ENCODE measurements at regions not wholly inside any gene's neighbourhood (a gene's known extent, or its start where the extent isn't known, plus 50 kb on each side); places are given as distances from the start of the nearest gene placed in this dataset.

DNA sequence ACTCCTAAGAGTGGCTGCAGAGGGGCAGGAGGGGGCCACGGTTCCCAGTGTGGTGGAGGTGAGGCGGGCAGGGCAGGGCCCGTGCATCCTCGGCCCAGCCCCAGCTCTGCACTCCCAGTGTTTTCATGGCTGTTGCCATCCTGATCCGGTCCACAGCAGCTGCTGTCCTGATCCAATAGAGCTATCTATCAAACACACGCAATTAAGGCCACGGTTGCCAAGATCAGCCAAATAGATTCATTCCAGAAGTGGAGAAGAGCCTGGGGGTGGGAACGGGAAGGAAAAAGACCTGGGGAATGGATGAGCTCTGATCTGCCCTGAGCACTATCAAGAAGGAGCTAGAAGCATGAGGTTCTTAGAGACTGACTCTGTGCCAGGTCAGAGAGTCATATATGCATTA is 160.9 kb upstream of the SYT13 start:
- TF ChIP-seq, protein P1, sequence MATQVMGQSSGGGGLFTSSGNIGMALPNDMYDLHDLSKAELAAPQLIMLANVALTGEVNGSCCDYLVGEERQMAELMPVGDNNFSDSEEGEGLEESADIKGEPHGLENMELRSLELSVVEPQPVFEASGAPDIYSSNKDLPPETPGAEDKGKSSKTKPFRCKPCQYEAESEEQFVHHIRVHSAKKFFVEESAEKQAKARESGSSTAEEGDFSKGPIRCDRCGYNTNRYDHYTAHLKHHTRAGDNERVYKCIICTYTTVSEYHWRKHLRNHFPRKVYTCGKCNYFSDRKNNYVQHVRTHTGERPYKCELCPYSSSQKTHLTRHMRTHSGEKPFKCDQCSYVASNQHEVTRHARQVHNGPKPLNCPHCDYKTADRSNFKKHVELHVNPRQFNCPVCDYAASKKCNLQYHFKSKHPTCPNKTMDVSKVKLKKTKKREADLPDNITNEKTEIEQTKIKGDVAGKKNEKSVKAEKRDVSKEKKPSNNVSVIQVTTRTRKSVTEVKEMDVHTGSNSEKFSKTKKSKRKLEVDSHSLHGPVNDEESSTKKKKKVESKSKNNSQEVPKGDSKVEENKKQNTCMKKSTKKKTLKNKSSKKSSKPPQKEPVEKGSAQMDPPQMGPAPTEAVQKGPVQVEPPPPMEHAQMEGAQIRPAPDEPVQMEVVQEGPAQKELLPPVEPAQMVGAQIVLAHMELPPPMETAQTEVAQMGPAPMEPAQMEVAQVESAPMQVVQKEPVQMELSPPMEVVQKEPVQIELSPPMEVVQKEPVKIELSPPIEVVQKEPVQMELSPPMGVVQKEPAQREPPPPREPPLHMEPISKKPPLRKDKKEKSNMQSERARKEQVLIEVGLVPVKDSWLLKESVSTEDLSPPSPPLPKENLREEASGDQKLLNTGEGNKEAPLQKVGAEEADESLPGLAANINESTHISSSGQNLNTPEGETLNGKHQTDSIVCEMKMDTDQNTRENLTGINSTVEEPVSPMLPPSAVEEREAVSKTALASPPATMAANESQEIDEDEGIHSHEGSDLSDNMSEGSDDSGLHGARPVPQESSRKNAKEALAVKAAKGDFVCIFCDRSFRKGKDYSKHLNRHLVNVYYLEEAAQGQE (IDR thresholded peaks at IDR 0.05; ENCODE audit: insufficient replicate concordance, low read depth), result no peak
- TF ChIP-seq, protein P2, sequence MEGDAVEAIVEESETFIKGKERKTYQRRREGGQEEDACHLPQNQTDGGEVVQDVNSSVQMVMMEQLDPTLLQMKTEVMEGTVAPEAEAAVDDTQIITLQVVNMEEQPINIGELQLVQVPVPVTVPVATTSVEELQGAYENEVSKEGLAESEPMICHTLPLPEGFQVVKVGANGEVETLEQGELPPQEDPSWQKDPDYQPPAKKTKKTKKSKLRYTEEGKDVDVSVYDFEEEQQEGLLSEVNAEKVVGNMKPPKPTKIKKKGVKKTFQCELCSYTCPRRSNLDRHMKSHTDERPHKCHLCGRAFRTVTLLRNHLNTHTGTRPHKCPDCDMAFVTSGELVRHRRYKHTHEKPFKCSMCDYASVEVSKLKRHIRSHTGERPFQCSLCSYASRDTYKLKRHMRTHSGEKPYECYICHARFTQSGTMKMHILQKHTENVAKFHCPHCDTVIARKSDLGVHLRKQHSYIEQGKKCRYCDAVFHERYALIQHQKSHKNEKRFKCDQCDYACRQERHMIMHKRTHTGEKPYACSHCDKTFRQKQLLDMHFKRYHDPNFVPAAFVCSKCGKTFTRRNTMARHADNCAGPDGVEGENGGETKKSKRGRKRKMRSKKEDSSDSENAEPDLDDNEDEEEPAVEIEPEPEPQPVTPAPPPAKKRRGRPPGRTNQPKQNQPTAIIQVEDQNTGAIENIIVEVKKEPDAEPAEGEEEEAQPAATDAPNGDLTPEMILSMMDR (IDR thresholded peaks at IDR 0.05; ENCODE audit: insufficient read depth, low read length), result no peak
- TF ChIP-seq POLR2AphosphoS5 (IDR thresholded peaks at IDR 0.05; ENCODE audit: low read depth) (no peak), GABPA (IDR thresholded peaks at IDR 0.05; ENCODE audit: low read depth) (no peak)

Data from HL-60 (cell line).